Endothelial cell of umbilical vein (primary cell): ENCODE measurements at regions not wholly inside any gene's neighbourhood (a gene's known extent, or its start where the extent isn't known, plus 50 kb on each side); places are given as distances from the start of the nearest gene placed in this dataset.

Experiments used
- BruUV-seq: library from RNA; stranded (reverse); fragments of 400-500 nt; replicated peaks from 2 replicates; lab custom pipeline; 2021; lab: Mats Ljungman, UMichigan
- CTCF ChIA-PET: fragments of 300-600, 350-600 bp; sonication (Branson Sonifier 250); formaldehyde crosslinking; loops from one replicate; lab custom pipeline; 2021; ENCODE audit warnings: antibody characterized with exemption, inconsistent platforms; lab: Charles Lee
- POLR2A ChIA-PET: fragments of 300-600, 350-600 bp; sonication (Branson Sonifier 250); formaldehyde crosslinking; loops from one replicate; lab custom pipeline; 2021; ENCODE audit warnings: antibody characterized with exemption, inconsistent platforms; lab: Charles Lee
- DNase-seq: peaks from one replicate; pipeline ENCODE4 v3.0.0-alpha.2; 2011; ENCODE audit warnings: low read depth, low spot score
- FAIRE-seq: peaks from 2 replicates; lab custom pipeline; 2011; peaks lifted over from hg19 to GRCh38; lab: Jason Lieb, UNC
- H2AFZ ChIP-seq: 2 replicates; pipeline ENCODE4 v1.6.0; 2012; ENCODE audit warnings: low read depth, low read length, control low read depth, inconsistent platforms
- H3K27ac ChIP-seq: 2 replicates; pipeline ENCODE4 v1.5.1; 2011; ENCODE audit warnings: low read depth, mild to moderate bottlenecking, control low read depth, low read length, moderate library complexity; ENCODE audit not compliant: insufficient read depth
- H3K27me3 ChIP-seq, 2 experiments: 2 replicates each; pipeline versions ENCODE4 v1.6.0 to v1.6.1; 2011; ENCODE audit warnings: low read length in 2 of 2, mixed read lengths in 1 of 2; ENCODE audit not compliant: control insufficient read depth in 2 of 2, insufficient read depth in 2 of 2
- H3K36me3 ChIP-seq, 2 experiments: 2 replicates in 1 of 2; 3 replicates in 1 of 2; pipeline ENCODE4 v1.5.1; 2011; ENCODE audit warnings: low read length in 2 of 2, mild to moderate bottlenecking in 1 of 2, moderate library complexity in 1 of 2; ENCODE audit not compliant: control insufficient read depth in 2 of 2, insufficient read depth in 2 of 2; ENCODE audit errors: extremely low read depth in 1 of 2
- H3K4me1 ChIP-seq: 3 replicates; pipeline ENCODE4 v1.5.1; 2011; ENCODE audit warnings: mild to moderate bottlenecking, low read length; ENCODE audit not compliant: control insufficient read depth, insufficient read depth; ENCODE audit errors: extremely low read depth
- H3K4me2 ChIP-seq: 2 replicates; pipeline ENCODE4 v1.6.1; 2011; ENCODE audit warnings: low read length, control low read depth, mixed read lengths; ENCODE audit not compliant: insufficient read depth
- H3K4me3 ChIP-seq, 3 experiments: fragments of 200-600 bp in 1 of 3; sonication (generic), shearing (Covaris generic) in 1 of 3; replicated peaks in 1 of 3; 2 replicates each; pipeline ENCODE4 v1.5.1; 2011 to 2016; ENCODE audit warnings: control low read depth in 3 of 3, low read length in 3 of 3, mild to moderate bottlenecking in 2 of 3, inconsistent platforms in 1 of 3, low read depth in 1 of 3, moderate library complexity in 1 of 3; ENCODE audit not compliant: insufficient read depth in 1 of 3
- H3K79me2 ChIP-seq: 2 replicates; pipeline ENCODE4 v1.6.0; 2012; ENCODE audit warnings: low read length, inconsistent platforms; ENCODE audit not compliant: control insufficient read depth, insufficient read depth
- H3K9ac ChIP-seq: replicated peaks from 2 replicates; pipeline ENCODE3; 2011; ENCODE audit warnings: low read length, control low read depth; ENCODE audit not compliant: insufficient read depth; ENCODE audit errors: extremely low read depth
- H3K9me1 ChIP-seq: replicated peaks from 3 replicates; pipeline ENCODE4 v1.6.0; 2011; ENCODE audit warnings: mild to moderate bottlenecking, low read length; ENCODE audit not compliant: control insufficient read depth, insufficient read depth; ENCODE audit errors: extremely low read depth
- H3K9me3 ChIP-seq: replicated peaks from 2 replicates; pipeline ENCODE4 v1.5.1; 2012; ENCODE audit warnings: low read length, inconsistent platforms; ENCODE audit not compliant: control insufficient read depth, insufficient read depth
- H4K20me1 ChIP-seq: replicated peaks from 2 replicates; pipeline ENCODE3; 2011; ENCODE audit warnings: mild to moderate bottlenecking, low read length; ENCODE audit not compliant: control insufficient read depth, insufficient read depth; ENCODE audit errors: extremely low read depth
- CTCF ChIP-seq, 2 donors: IDR thresholded peaks; 1 replicate in 1 of 2; 2 replicates in 1 of 2; pipeline ENCODE4 v1.5.1; 2011; ENCODE audit warnings: low read length in 2 of 2, mild to moderate bottlenecking in 2 of 2, moderate library complexity in 2 of 2, control low read depth in 1 of 2, inconsistent platforms in 1 of 2, low read depth in 1 of 2; ENCODE audit not compliant: insufficient read depth in 1 of 2; ENCODE audit errors: extremely low read depth in 1 of 2
- EZH2 ChIP-seq: IDR thresholded peaks from 2 replicates; pipeline ENCODE4 v1.6.1; 2012; ENCODE audit warnings: borderline replicate concordance, low read depth, mild to moderate bottlenecking, moderate library complexity, low read length, inconsistent platforms; ENCODE audit not compliant: severe bottlenecking
- FOS ChIP-seq: IDR thresholded peaks from 2 replicates; pipeline ENCODE4 v1.6.1; 2011; ENCODE audit warnings: mild to moderate bottlenecking, low read length, moderate library complexity, borderline replicate concordance; ENCODE audit not compliant: insufficient read depth
- GATA2 ChIP-seq: IDR thresholded peaks from 2 replicates; pipeline ENCODE4 v1.7.0; 2011; ENCODE audit warnings: low read depth, mild to moderate bottlenecking, moderate library complexity, mixed read lengths, low read length; ENCODE audit not compliant: insufficient read length, insufficient read depth
- JUN ChIP-seq: IDR thresholded peaks from 2 replicates; pipeline ENCODE4 v1.6.1; 2011; ENCODE audit warnings: borderline replicate concordance, low read depth; ENCODE audit not compliant: insufficient read length, insufficient read depth
- MAX ChIP-seq: IDR thresholded peaks from 2 replicates; pipeline ENCODE4 v1.6.1; 2011; ENCODE audit not compliant: insufficient read depth, insufficient read length
- MYC ChIP-seq: IDR thresholded peaks from one replicate; pipeline ENCODE4 v1.6.1; 2011; ENCODE audit warnings: mild to moderate bottlenecking, low read depth, low read length
- POLR2A ChIP-seq: IDR thresholded peaks from 2 replicates; pipeline ENCODE4 v1.6.1; 2012; ENCODE audit warnings: low read depth, mild to moderate bottlenecking, control low read depth, low read length
- POLR2AphosphoS5 ChIP-seq: IDR thresholded peaks from 2 replicates; pipeline ENCODE4 v1.6.1; 2012; ENCODE audit warnings: low read depth, mild to moderate bottlenecking, control low read depth, low read length, moderate library complexity; ENCODE audit not compliant: insufficient read depth
- dilution Hi-C: fragments of 300-500 bp; cut with MboI; formaldehyde crosslinking; loops from one replicate; pipeline ENCODE4 v1.15.0; 2019; ENCODE audit warnings: low sequenced_read_pairs; ENCODE audit not compliant: extremely low pct_ligation_motif_present
- intact Hi-C: fragments of 100-400 bp; cut with micrococcal nuclease; formaldehyde crosslinking; loops from one replicate; pipeline ENCODE4 v1.10.0; 2022

- POLR2A ChIA-PET = no interaction called here
- Histone ChIP-seq H3K4me2 (no peak overlapping the region), H3K79me2 (no peaks in the 10 kb centered on the region), H4K20me1 (no peaks in the 10 kb centered on the region), H3K4me1 (no peaks in the 10 kb centered on the region), H3K9me3 (no peaks in the 10 kb centered on the region), H3K27ac (no peak overlapping the region), H3K27me3 (no peaks in the 10 kb centered on the region), H2AFZ (no peak overlapping the region), H3K36me3 (no peaks in the 10 kb centered on the region), H3K9ac (no peak overlapping the region), H3K4me3 (no peak overlapping the region), H3K9me1 (no peaks in the 10 kb centered on the region)
- DNase-seq (no peak), FAIRE-seq (no peak)
- TF ChIP-seq MAX (no peak), JUN (no peak), FOS (no peak), POLR2A (no peak), EZH2 (no peak)
- dilution Hi-C loops (no loop called here), intact Hi-C loops (no loop called here)
- no TSS peak for BruUV-seq
- CTCF ChIA-PET = no interaction called here
Measured at GRCh38 chr10:107451047-107451446, 286.5 kb upstream of the SORCS1 start.

- Histone ChIP-seq H3K4me1 (no peaks in the 10 kb centered on the region), H3K4me3 (no peak overlapping the region), H3K79me2 (no peaks in the 10 kb centered on the region), H4K20me1 (no peaks in the 10 kb centered on the region), H3K27me3 (no peaks in the 10 kb centered on the region), H3K36me3 (no peaks in the 10 kb centered on the region), H3K4me2 (no peak overlapping the region), H3K9me1 (no peaks in the 10 kb centered on the region), H2AFZ (no peak overlapping the region), H3K27ac (no peak overlapping the region), H3K9me3 (peaks cover 2% of the 10 kb centered on the region), H3K9ac (no peak overlapping the region)
- TF ChIP-seq MYC (no peak), EZH2 (no peak), FOS (no peak), GATA2 (no peak), JUN (no peak), POLR2AphosphoS5 (no peak), CTCF (IDR thresholded peaks at IDR 0.05; ENCODE audit: extremely low read depth in 1 of 2, insufficient read depth in 1 of 2, low read depth in 1 of 2, low read length in 2 of 2) (no peak), MAX (no peak), POLR2A (no peak)
- BruUV-seq = no TSS peak
- ChIA-PET CTCF (no interaction called here), POLR2A (no interaction called here)
- dilution Hi-C loops = no loop called here
- intact Hi-C loops = no loop called here
- DNase-seq (no peak), FAIRE-seq (no peak)
Measured at GRCh38 chr10:107450056-107450455, 285.6 kb upstream of the SORCS1 start.
